IPS-NIHi7 (cell line): ENCODE measurements at regions not wholly inside any gene's neighbourhood (a gene's known extent, or its start where the extent isn't known, plus 50 kb on each side); places are given as distances from the start of the nearest gene placed in this dataset.
"Not testable (repeated sequence)": the region's sequence is repeated elsewhere in the genome, so short reads cannot be mapped to it uniquely, and the experiment has no call there.

Experiments used
- DNase-seq: peaks from one replicate; pipeline ENCODE4 v3.0.0; 2012; ENCODE audit warnings: mixed read lengths; ENCODE audit errors: extremely low spot score

- no peak for DNase-seq
Measured at GRCh38 chr16:47907109-47907508, 248.7 kb downstream of the ABCC12 start.

GRCh38 chr16:47905771-47906170 lies 250.0 kb downstream of the ABCC12 start:
- no peak for DNase-seq

- DNase-seq = peak; percentile 23
Measured at GRCh38 chr16:47904691-47905090, 251.1 kb downstream of the ABCC12 start.

- DNase-seq = no peak
Measured at GRCh38 chr16:47903470-47903869, 252.3 kb downstream of the ABCC12 start.

- DNase-seq = not testable (repeated sequence)
Measured at GRCh38 chr16:47897105-47897504, 258.7 kb downstream of the ABCC12 start.

GRCh38 chr16:47895146-47895545 lies 260.6 kb downstream of the ABCC12 start:
- DNase-seq = no peak

GRCh38 chr16:47892999-47893398 lies 262.8 kb downstream of the ABCC12 start:
- no peak for DNase-seq

GRCh38 chr16:47888734-47889133 lies 267.1 kb downstream of the ABCC12 start:
- no peak for DNase-seq

GRCh38 chr16:47888142-47888541 lies 267.7 kb downstream of the ABCC12 start:
- DNase-seq = peak; percentile 43

- peak; percentile 56 for DNase-seq
Measured at GRCh38 chr16:47887496-47887895, 268.3 kb downstream of the ABCC12 start.

GRCh38 chr16:47886631-47887415 lies 269.0 kb downstream of the ABCC12 start:
- DNase-seq = peak; percentile 28

GRCh38 chr16:47886139-47886538 lies 269.7 kb downstream of the ABCC12 start:
- DNase-seq = no peak

GRCh38 chr16:47885489-47885888 lies 270.3 kb downstream of the ABCC12 start:
- no peak for DNase-seq

GRCh38 chr16:47884116-47884725 lies 271.6 kb downstream of the ABCC12 start:
- peak; percentile 53 for DNase-seq

GRCh38 chr16:47881574-47881973 lies 274.2 kb downstream of the ABCC12 start:
- DNase-seq = no peak

- DNase-seq = no peak
Measured at GRCh38 chr16:47880653-47881052, 275.1 kb downstream of the ABCC12 start.

- DNase-seq = no peak
Measured at GRCh38 chr16:47877166-47877565, 278.6 kb downstream of the ABCC12 start.

- DNase-seq = no peak
Measured at GRCh38 chr16:47876511-47876910, 279.3 kb downstream of the ABCC12 start.

GRCh38 chr16:47873434-47873833 lies 282.4 kb downstream of the ABCC12 start:
- peak; percentile 42 for DNase-seq

- no peak for DNase-seq
Measured at GRCh38 chr16:47872225-47872624, 283.6 kb downstream of the ABCC12 start.

- no peak for DNase-seq
Measured at GRCh38 chr16:47866423-47866822, 289.4 kb downstream of the ABCC12 start.

- no peak for DNase-seq
Measured at GRCh38 chr16:47865337-47865855, 290.4 kb downstream of the ABCC12 start.

- not testable (repeated sequence) for DNase-seq
Measured at GRCh38 chr16:47864262-47864661, 291.5 kb downstream of the ABCC12 start.
